ENCODE measurements at regions not wholly inside any gene's neighbourhood (a gene's known extent, or its start where the extent isn't known, plus 50 kb on each side); places are given as distances from the start of the nearest gene placed in this dataset.

GRCh38 chrX:39816871-39817731 lies 280.7 kb downstream of the BCOR start:
- no peak overlapping the region for H4K5ac ChIP-seq (ENCODE audit: insufficient read length, low read depth, low read length)
- Mint-ChIP-seq H3K27ac (peak overlapping the region; percentile 98 to 99 (median 99)), H3K27me3 (ENCODE audit: low read depth) (peaks cover 7% of the 10 kb centered on the region), H3K36me3 (ENCODE audit: insufficient read depth in 1 of 3, low read depth in 3 of 3) (peaks cover 0 to 5% (median 0%) of the 10 kb centered on the region in 3 experiments; a peak in 3 of 7 replicates), H3K4me3 (peak overlapping the region; percentile 55 to 66; a peak in 4 of 5 replicates), H3K9me3 (peaks cover 57 to 69% of the 10 kb centered on the region in 2 experiments), H3K4me1 (peaks cover 44 to 49% of the 10 kb centered on the region in 2 experiments)
- peak overlapping the region; percentile 74 for H2BK120ac ChIP-seq (ENCODE audit: low read depth, low read length, poor library complexity, severe bottlenecking)
- H3K23me2 ChIP-seq (ENCODE audit: insufficient read length, low read depth, low read length, poor library complexity, severe bottlenecking), result peaks cover 13% of the 10 kb centered on the region
- H4K20me1 ChIP-seq (ENCODE audit: control insufficient read depth, insufficient read depth, insufficient read length), result no peaks in the 10 kb centered on the region
- 0 out of 2 replicates have a peak overlapping the region, but pooled peaks have one; percentile 2 for H2BK15ac ChIP-seq (ENCODE audit: low read depth, low read length)
- no peak overlapping the region for H2BK20ac ChIP-seq (ENCODE audit: low read depth, low read length, poor library complexity, severe bottlenecking)
- H3K4ac ChIP-seq (ENCODE audit: low read depth, low read length), result no peak overlapping the region; the same call in none of the 2 replicates
- peak overlapping the region; percentile 44 for H2BK5ac ChIP-seq (ENCODE audit: insufficient read length, low read length)
- peak; percentile 93 for DNase-seq
- peaks cover 34% of the 10 kb centered on the region; the same call in 1 of the 2 replicates for H3K4me1 ChIP-seq (ENCODE audit: insufficient read depth, low read length)
- no peak overlapping the region for H3K56ac ChIP-seq (ENCODE audit: insufficient read length, low read depth, low read length)
- H3K27me3 ChIP-seq (ENCODE audit: insufficient read depth, low read length), result no peaks in the 10 kb centered on the region; the same call in 1 of the 2 replicates
- H3K4me2 ChIP-seq (ENCODE audit: insufficient read depth, insufficient read length, low read length), result peak overlapping the region; percentile 51
- peak overlapping the region; percentile 23 for H4K91ac ChIP-seq (ENCODE audit: insufficient read length, low read depth, low read length)
- no peaks in the 10 kb centered on the region for H3K79me2 ChIP-seq (ENCODE audit: insufficient read depth, low read length)
- no peaks in the 10 kb centered on the region for H3K79me1 ChIP-seq (ENCODE audit: insufficient read depth, low read depth, low read length, poor library complexity, severe bottlenecking)
- no peak overlapping the region for H2AFZ ChIP-seq (ENCODE audit: low read length)
- no peaks in the 10 kb centered on the region for H3K9me3 ChIP-seq (ENCODE audit: control insufficient read depth, low read depth, low read length)
- peak overlapping the region; percentile 8 for H2AK5ac ChIP-seq (ENCODE audit: insufficient read length, low read length)
- H3K9ac ChIP-seq (ENCODE audit: extremely low read depth, insufficient read length, low read length), result peak overlapping the region; percentile 23
- H3K14ac ChIP-seq (ENCODE audit: insufficient read depth, low read length), result peak overlapping the region; percentile 83
- H3T11ph ChIP-seq (ENCODE audit: low read length), result peak overlapping the region; percentile 30
- no peak for TF ChIP-seq CTCF (conservative IDR thresholded peaks at IDR 0.05)
- WGBS (ENCODE audit: extremely low coverage, insufficient read length, low lambda C conversion rate), result no CpG with 5 or more reads among the region's 16 CpGs
- H2BK12ac ChIP-seq (ENCODE audit: insufficient read length, low read depth, low read length), result no peak overlapping the region
- no peak overlapping the region for H3K23ac ChIP-seq (ENCODE audit: insufficient read length, low read depth, low read length)
- H3K18ac ChIP-seq (ENCODE audit: insufficient read length, low read depth, low read length), result peak overlapping the region; percentile 84
- H4K8ac ChIP-seq (replicated peaks; ENCODE audit: insufficient read length, low read depth, low read length), result no peak overlapping the region
- peak overlapping the region; percentile 91 for H3K27ac ChIP-seq (ENCODE audit: insufficient read length, low read depth, low read length)

All from H9 (cell line).